GM12865 (cell line): ENCODE measurements at regions not wholly inside any gene's neighbourhood (a gene's known extent, or its start where the extent isn't known, plus 50 kb on each side); places are given as distances from the start of the nearest gene placed in this dataset.
A peak's percentile ranks its signal among the peaks of the same experiment; 100 is the strongest.

ENCODE experiments used
- DNase-seq: peaks from one replicate; pipeline ENCODE4 v3.0.0; 2010; ENCODE audit warnings: low read depth
- H3K4me3 ChIP-seq: 2 replicates; pipeline ENCODE4 v1.5.1; 2011; ENCODE audit warnings: mild to moderate bottlenecking, low read depth, low read length, control low read depth
- CTCF ChIP-seq: IDR thresholded peaks from 2 replicates; pipeline ENCODE4 v1.5.1; 2011; ENCODE audit warnings: low read length, control low read depth, low read depth, inconsistent platforms; ENCODE audit not compliant: insufficient read depth; ENCODE audit errors: missing control alignments

- TF ChIP-seq CTCF = no peak
- no peak for DNase-seq
- no peak overlapping the region for H3K4me3 ChIP-seq
Measured at GRCh38 chr7:10121631-10122030, 852.0 kb upstream of the PHF14 start.

GRCh38 chr7:10122551-10123100 is 851.0 kb upstream of the PHF14 start:
- TF ChIP-seq CTCF = no peak
- H3K4me3 ChIP-seq = no peak overlapping the region
- DNase-seq = peak; percentile 36

- H3K4me3 ChIP-seq = no peak overlapping the region
- DNase-seq = peak; percentile 8
- TF ChIP-seq CTCF = no peak
Measured at GRCh38 chr7:10128748-10129147, 844.9 kb upstream of the PHF14 start.

- H3K4me3 ChIP-seq = no peak overlapping the region
- TF ChIP-seq CTCF = no peak
- DNase-seq = no peak
Measured at GRCh38 chr7:10138087-10138854, 835.4 kb upstream of the PHF14 start.

- TF ChIP-seq CTCF = no peak
- DNase-seq = no peak
- H3K4me3 ChIP-seq = no peak overlapping the region
Measured at GRCh38 chr7:10146271-10146670, 827.4 kb upstream of the PHF14 start.

GRCh38 chr7:10156972-10157371 is 816.7 kb upstream of the PHF14 start:
- TF ChIP-seq CTCF = no peak
- DNase-seq = no peak
- H3K4me3 ChIP-seq = no peak overlapping the region

GRCh38 chr7:10181996-10182395 is 791.7 kb upstream of the PHF14 start:
- H3K4me3 ChIP-seq = no peak overlapping the region
- no peak for TF ChIP-seq CTCF
- DNase-seq = peak; percentile 40
